PC-3 (cell line): ENCODE measurements at regions not wholly inside any gene's neighbourhood (a gene's known extent, or its start where the extent isn't known, plus 50 kb on each side); places are given as distances from the start of the nearest gene placed in this dataset.

Experiments
- ATAC-seq: fragments of 200-7000 bp; cut with Tn5 transposase; 2 replicates; pipeline ENCODE4 v1.9.1; 2020; ENCODE audit warnings: mild to moderate bottlenecking, moderate library complexity
- BruUV-seq: library from RNA; stranded (reverse); fragments of 400-500 nt; replicated peaks from 2 replicates; lab custom pipeline; 2021; lab: Mats Ljungman, UMichigan
- CTCF ChIA-PET: fragments of 300-600 bp; sonication (Branson Sonifier 250); formaldehyde crosslinking; loops from one replicate; lab custom pipeline; 2022; ENCODE audit warnings: antibody characterized with exemption; lab: Charles Lee
- POLR2A ChIA-PET: fragments of 300-600 bp; sonication (Branson Sonifier 250); formaldehyde crosslinking; loops from one replicate; lab custom pipeline; 2022; ENCODE audit warnings: antibody characterized with exemption; ENCODE audit not compliant: unreplicated experiment; lab: Charles Lee
- DNase-seq: peaks from one replicate; pipeline ENCODE4 v3.0.0-alpha.2; 2015
- H2AFZ ChIP-seq: fragments of 300-600 bp; sonication (generic); 2 replicates; pipeline ENCODE4 v1.6.0; 2016; ENCODE audit warnings: antibody characterized with exemption, low read length
- H3F3A ChIP-seq: fragments of 300-600 bp; sonication (generic); one replicate; pipeline ENCODE4 v1.6.0; 2017; ENCODE audit warnings: antibody characterized with exemption, low read length, control low read depth, mild to moderate bottlenecking; ENCODE audit not compliant: unreplicated experiment
- H3K27ac ChIP-seq: fragments of 300-600 bp; sonication (generic); 2 replicates; pipeline ENCODE4 v1.5.1; 2016; ENCODE audit warnings: mild to moderate bottlenecking, low read length
- H3K27me3 ChIP-seq: fragments of 300-600 bp; sonication (generic); 2 replicates; pipeline ENCODE4 v1.6.1; 2016; ENCODE audit warnings: low read length, mixed read lengths
- H3K36me3 ChIP-seq: fragments of 300-600 bp; sonication (generic); 2 replicates; pipeline ENCODE4 v1.6.1; 2016; ENCODE audit warnings: low read depth, mixed run types, low read length, mixed read lengths
- H3K4me1 ChIP-seq: fragments of 300-600 bp; sonication (generic); 2 replicates; pipeline ENCODE4 v1.5.1; 2016; ENCODE audit warnings: low read length; ENCODE audit not compliant: insufficient read depth
- H3K4me2 ChIP-seq: fragments of 300-600 bp; sonication (generic); 2 replicates; pipeline ENCODE4 v1.6.0; 2016; ENCODE audit warnings: low read length
- H3K4me3 ChIP-seq: fragments of 300-600 bp; sonication (generic); 2 replicates; pipeline ENCODE4 v1.5.1; 2016; ENCODE audit warnings: mild to moderate bottlenecking, low read length, mixed read lengths
- H3K79me2 ChIP-seq: fragments of 300-600 bp; sonication (generic); 2 replicates; pipeline ENCODE4 v1.6.1; 2017; ENCODE audit warnings: low read length, mixed read lengths
- H3K9ac ChIP-seq: fragments of 300-600 bp; sonication (generic); 2 replicates; pipeline ENCODE4 v1.6.0; 2016; ENCODE audit warnings: mild to moderate bottlenecking, low read length
- H3K9me2 ChIP-seq: fragments of 300-600 bp; sonication (generic); replicated peaks from 2 replicates; pipeline ENCODE4 v1.6.1; 2016; ENCODE audit warnings: mixed run types, low read length, mixed read lengths
- H3K9me3 ChIP-seq: fragments of 300-600 bp; sonication (generic); 2 replicates; pipeline ENCODE4 v1.6.1; 2016; ENCODE audit warnings: low read length, mixed read lengths
- H4K20me1 ChIP-seq: fragments of 300-600 bp; sonication (generic); 2 replicates; pipeline ENCODE4 v1.6.1; 2016; ENCODE audit warnings: low read length, mixed read lengths
- CTCF ChIP-seq: fragments of 300-600 bp; sonication (generic); conservative IDR thresholded peaks from 2 replicates; pipeline ENCODE4 v1.5.1; 2017; ENCODE audit warnings: antibody characterized with exemption, low read depth, mild to moderate bottlenecking, low read length
- EZH2 ChIP-seq: fragments of 300-600 bp; sonication (generic); IDR thresholded peaks from one replicate; pipeline ENCODE4 v1.6.1; 2017; ENCODE audit warnings: antibody characterized with exemption, mild to moderate bottlenecking, low read length; ENCODE audit not compliant: unreplicated experiment
- EZH2phosphoT487 ChIP-seq: fragments of 300-600 bp; sonication (generic); IDR thresholded peaks from 2 replicates; pipeline ENCODE4 v1.6.1; 2018; ENCODE audit warnings: mild to moderate bottlenecking, antibody characterized with exemption, low read length, borderline replicate concordance
- intact Hi-C: fragments of 100-400 bp; cut with micrococcal nuclease; formaldehyde crosslinking; loops from 2 replicates; pipeline ENCODE4 v1.9.0; 2023

- POLR2A ChIA-PET: no interaction called here
- no peak overlapping the region for H3K4me2 ChIP-seq
- no peak overlapping the region for H3K9ac ChIP-seq
- no peak for TF ChIP-seq EZH2phosphoT487
- no peak for TF ChIP-seq EZH2
- TF ChIP-seq CTCF: no peak
- no peaks in the 10 kb centered on the region for H3K9me3 ChIP-seq
- no peak overlapping the region for H3K27ac ChIP-seq
- no peak overlapping the region for H2AFZ ChIP-seq
- CTCF ChIA-PET: no interaction called here
- intact Hi-C loops: no loop called here
- no peaks in the 10 kb centered on the region for H3K36me3 ChIP-seq
- no peaks in the 10 kb centered on the region for H3K4me1 ChIP-seq
- ATAC-seq (no peak), DNase-seq (no peak)
- no peak overlapping the region for H3K4me3 ChIP-seq
- no peaks in the 10 kb centered on the region for H3F3A ChIP-seq
- H4K20me1 ChIP-seq: no peaks in the 10 kb centered on the region
- BruUV-seq: no TSS peak
- no peaks in the 10 kb centered on the region for H3K27me3 ChIP-seq
- no peaks in the 10 kb centered on the region for H3K79me2 ChIP-seq
- H3K9me2 ChIP-seq: no peaks in the 10 kb centered on the region
Measured at GRCh38 chr7:113480537-113480936, 362.2 kb upstream of the SMIM30 start.

- H2AFZ ChIP-seq: no peak overlapping the region
- no peaks in the 10 kb centered on the region for H3K4me1 ChIP-seq
- CTCF ChIA-PET: no interaction called here
- TF ChIP-seq EZH2phosphoT487: no peak
- no peak for TF ChIP-seq CTCF
- TF ChIP-seq EZH2: no peak
- intact Hi-C loops: no loop called here
- H3K79me2 ChIP-seq: no peaks in the 10 kb centered on the region
- no peak overlapping the region for H3K4me3 ChIP-seq
- H3K27ac ChIP-seq: no peak overlapping the region
- H3K9ac ChIP-seq: no peak overlapping the region
- no peaks in the 10 kb centered on the region for H3F3A ChIP-seq
- BruUV-seq: no TSS peak
- POLR2A ChIA-PET: no interaction called here
- H3K4me2 ChIP-seq: no peak overlapping the region
- H4K20me1 ChIP-seq: no peaks in the 10 kb centered on the region
- no peaks in the 10 kb centered on the region for H3K9me2 ChIP-seq
- no peaks in the 10 kb centered on the region for H3K27me3 ChIP-seq
- no peaks in the 10 kb centered on the region for H3K36me3 ChIP-seq
- ATAC-seq (no peak), DNase-seq (no peak)
- H3K9me3 ChIP-seq: no peaks in the 10 kb centered on the region
Measured at GRCh38 chr7:113464096-113464855, 345.9 kb upstream of the SMIM30 start.

GRCh38 chr7:113460067-113460466, 341.7 kb upstream of the SMIM30 start:
- no peaks in the 10 kb centered on the region for H3F3A ChIP-seq
- BruUV-seq: no TSS peak
- TF ChIP-seq CTCF: no peak
- TF ChIP-seq EZH2phosphoT487: no peak
- no peak for TF ChIP-seq EZH2
- H3K4me2 ChIP-seq: no peak overlapping the region
- intact Hi-C loops: no loop called here
- H3K9ac ChIP-seq: no peak overlapping the region
- H3K4me3 ChIP-seq: no peak overlapping the region
- no peaks in the 10 kb centered on the region for H3K9me3 ChIP-seq
- no peaks in the 10 kb centered on the region for H4K20me1 ChIP-seq
- ChIA-PET CTCF (no interaction called here), POLR2A (no interaction called here)
- no peaks in the 10 kb centered on the region for H3K4me1 ChIP-seq
- no peaks in the 10 kb centered on the region for H3K36me3 ChIP-seq
- no peak overlapping the region for H2AFZ ChIP-seq
- no peak for DNase-seq
- no peaks in the 10 kb centered on the region for H3K27me3 ChIP-seq
- H3K27ac ChIP-seq: no peak overlapping the region
- no peak for ATAC-seq
- H3K9me2 ChIP-seq: no peaks in the 10 kb centered on the region
- H3K79me2 ChIP-seq: no peaks in the 10 kb centered on the region
